GM21526 (cell line): ENCODE measurements at regions not wholly inside any gene's neighbourhood (a gene's known extent, or its start where the extent isn't known, plus 50 kb on each side); places are given as distances from the start of the nearest gene placed in this dataset.

Source experiments
- ATAC-seq: cut with Tn5 transposase; IDR thresholded peaks from one replicate; pipeline ENCODE4 v1.9.1; 2021; ENCODE audit warnings: moderate library complexity; ENCODE audit not compliant: unreplicated experiment, low FRiP score

- ATAC-seq: no peak
Observed at GRCh38 chr12:92439420-92439805, 263.4 kb upstream of the PLEKHG7 start.

GRCh38 chr12:92438641-92439419, 264.0 kb upstream of the PLEKHG7 start:
- no peak for ATAC-seq

- ATAC-seq: no peak
Observed at GRCh38 chr12:92437452-92437851, 265.3 kb upstream of the PLEKHG7 start.

- no peak for ATAC-seq
Observed at GRCh38 chr12:92436856-92437255, 265.9 kb upstream of the PLEKHG7 start.

- ATAC-seq: no peak
Observed at GRCh38 chr12:92434607-92435025, 268.2 kb upstream of the PLEKHG7 start.

GRCh38 chr12:92432724-92433441, 269.9 kb upstream of the PLEKHG7 start:
- peak; percentile 80 for ATAC-seq

GRCh38 chr12:92431146-92431545, 271.6 kb upstream of the PLEKHG7 start:
- ATAC-seq: no peak

- no peak for ATAC-seq
Observed at GRCh38 chr12:92426332-92426731, 276.5 kb upstream of the PLEKHG7 start.

GRCh38 chr12:92425165-92425564, 277.6 kb upstream of the PLEKHG7 start:
- ATAC-seq: no peak

- ATAC-seq: no peak
Observed at GRCh38 chr12:92424338-92424737, 278.5 kb upstream of the PLEKHG7 start.

GRCh38 chr12:92421701-92422100, 276.1 kb upstream of the BTG1 start:
- no peak for ATAC-seq

- ATAC-seq: no peak
Observed at GRCh38 chr12:92421042-92421441, 275.4 kb upstream of the BTG1 start.

- ATAC-seq: no peak
Observed at GRCh38 chr12:92419201-92419600, 273.6 kb upstream of the BTG1 start.

- no peak for ATAC-seq
Observed at GRCh38 chr12:92418381-92418780, 272.7 kb upstream of the BTG1 start.

GRCh38 chr12:92417373-92417772, 271.7 kb upstream of the BTG1 start:
- ATAC-seq: no peak

- no peak for ATAC-seq
Observed at GRCh38 chr12:92416385-92416812, 270.8 kb upstream of the BTG1 start.

- ATAC-seq: no peak
Observed at GRCh38 chr12:92414170-92415070, 268.8 kb upstream of the BTG1 start.

- no peak for ATAC-seq
Observed at GRCh38 chr12:92413286-92413685, 267.6 kb upstream of the BTG1 start.

- ATAC-seq: no peak
Observed at GRCh38 chr12:92412856-92413255, 267.2 kb upstream of the BTG1 start.

- ATAC-seq: no peak
Observed at GRCh38 chr12:92411687-92412086, 266.0 kb upstream of the BTG1 start.
